Gastroesophageal sphincter (tissue), 3 donors: ENCODE measurements at regions not wholly inside any gene's neighbourhood (a gene's known extent, or its start where the extent isn't known, plus 50 kb on each side); places are given as distances from the start of the nearest gene placed in this dataset.

Experiments used
- POLR2A ChIP-seq, 2 donors: fragments of 450-650 bp; IDR thresholded peaks; one replicate each; pipeline ENCODE4 v1.6.1; 2017; ENCODE audit warnings: antibody characterized with exemption in 2 of 2, mild to moderate bottlenecking in 2 of 2, moderate library complexity in 1 of 2
- TF ChIP-seq, protein P1 (sequence below), 4 experiments: fragments of 200-600 bp in 2 of 4; fragments of 450-650 bp in 2 of 4; sonication (generic) in 1 of 4; IDR thresholded peaks; one replicate each; pipeline ENCODE4 v1.5.1; 2017 to 2019; ENCODE audit warnings: antibody characterized with exemption in 4 of 4, mild to moderate bottlenecking in 2 of 4, moderate library complexity in 2 of 4

DNA sequence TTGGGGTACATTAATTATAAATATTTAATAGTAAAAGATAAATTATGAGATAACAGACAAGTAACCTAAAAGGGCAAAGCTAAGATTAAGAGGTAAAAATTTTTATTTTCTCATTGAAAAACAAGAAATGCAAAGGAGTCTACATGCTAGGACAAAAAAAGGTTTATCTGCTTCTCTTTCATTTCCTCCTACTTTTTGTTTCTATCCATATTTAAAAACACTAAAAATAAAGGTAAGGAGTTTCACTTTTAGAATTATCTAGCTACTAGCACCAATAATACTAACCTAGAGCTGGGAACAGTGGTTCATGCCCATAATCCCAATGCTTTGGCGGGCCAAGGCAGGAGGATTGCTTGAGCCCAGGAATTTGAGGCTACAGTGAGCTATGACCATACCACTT lies 1551.7 kb upstream of the SLC39A10 start:
- TF ChIP-seq POLR2A (IDR thresholded peaks at IDR 0.05), result no peak
- TF ChIP-seq, protein P1, sequence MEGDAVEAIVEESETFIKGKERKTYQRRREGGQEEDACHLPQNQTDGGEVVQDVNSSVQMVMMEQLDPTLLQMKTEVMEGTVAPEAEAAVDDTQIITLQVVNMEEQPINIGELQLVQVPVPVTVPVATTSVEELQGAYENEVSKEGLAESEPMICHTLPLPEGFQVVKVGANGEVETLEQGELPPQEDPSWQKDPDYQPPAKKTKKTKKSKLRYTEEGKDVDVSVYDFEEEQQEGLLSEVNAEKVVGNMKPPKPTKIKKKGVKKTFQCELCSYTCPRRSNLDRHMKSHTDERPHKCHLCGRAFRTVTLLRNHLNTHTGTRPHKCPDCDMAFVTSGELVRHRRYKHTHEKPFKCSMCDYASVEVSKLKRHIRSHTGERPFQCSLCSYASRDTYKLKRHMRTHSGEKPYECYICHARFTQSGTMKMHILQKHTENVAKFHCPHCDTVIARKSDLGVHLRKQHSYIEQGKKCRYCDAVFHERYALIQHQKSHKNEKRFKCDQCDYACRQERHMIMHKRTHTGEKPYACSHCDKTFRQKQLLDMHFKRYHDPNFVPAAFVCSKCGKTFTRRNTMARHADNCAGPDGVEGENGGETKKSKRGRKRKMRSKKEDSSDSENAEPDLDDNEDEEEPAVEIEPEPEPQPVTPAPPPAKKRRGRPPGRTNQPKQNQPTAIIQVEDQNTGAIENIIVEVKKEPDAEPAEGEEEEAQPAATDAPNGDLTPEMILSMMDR (IDR thresholded peaks at IDR 0.05), result no peak
